Mesendoderm (in vitro differentiated cells): ENCODE measurements at regions not wholly inside any gene's neighbourhood (a gene's known extent, or its start where the extent isn't known, plus 50 kb on each side); places are given as distances from the start of the nearest gene placed in this dataset.

Experiments used
- DNase-seq: peaks from one replicate; pipeline ENCODE4 v3.0.0; 2013
- H2AK5ac ChIP-seq: 2 replicates; pipeline ENCODE4 v1.6.1; 2013; ENCODE audit warnings: low read length, inconsistent platforms
- H2BK120ac ChIP-seq: 2 replicates; pipeline ENCODE4 v1.6.1; 2013; ENCODE audit warnings: low read depth, mild to moderate bottlenecking, low read length, moderate library complexity, mixed read lengths
- H2BK15ac ChIP-seq: replicated peaks from 2 replicates; pipeline ENCODE4 v1.6.1; 2013; ENCODE audit warnings: low read depth, mild to moderate bottlenecking, moderate library complexity
- H2BK5ac ChIP-seq: 2 replicates; pipeline ENCODE4 v1.6.1; 2013; ENCODE audit warnings: low read length, inconsistent platforms
- H3K18ac ChIP-seq: 2 replicates; pipeline ENCODE4 v1.6.1; 2013; ENCODE audit warnings: mild to moderate bottlenecking, low read length, mixed read lengths
- H3K23ac ChIP-seq: one replicate; pipeline ENCODE4 v1.6.1; 2013; ENCODE audit warnings: low read length
- H3K27ac ChIP-seq: 2 replicates; pipeline ENCODE4 v1.5.1; 2013; ENCODE audit warnings: low read depth, mild to moderate bottlenecking, inconsistent platforms, low read length, moderate library complexity
- H3K27me3 ChIP-seq: 2 replicates; pipeline ENCODE4 v1.6.1; 2013; ENCODE audit warnings: low read length, control low read depth, mild to moderate bottlenecking, inconsistent platforms; ENCODE audit not compliant: insufficient read depth, poor library complexity
- H3K36me3 ChIP-seq: 2 replicates; pipeline ENCODE4 v1.6.1; 2013; ENCODE audit warnings: low read length, inconsistent platforms; ENCODE audit not compliant: control insufficient read depth, insufficient read depth
- H3K4ac ChIP-seq: one replicate; pipeline ENCODE4 v1.6.1; 2013; ENCODE audit warnings: low read depth, mild to moderate bottlenecking, low read length, moderate library complexity
- H3K4me1 ChIP-seq: 2 replicates; pipeline ENCODE4 v1.6.1; 2013; ENCODE audit warnings: low read depth, low read length, inconsistent platforms; ENCODE audit not compliant: control insufficient read depth
- H3K4me2 ChIP-seq: 2 replicates; pipeline ENCODE4 v1.6.1; 2013; ENCODE audit warnings: low read length
- H3K4me3 ChIP-seq: 2 replicates; pipeline ENCODE4 v1.5.1; 2013; ENCODE audit warnings: mild to moderate bottlenecking, low read length
- H3K56ac ChIP-seq: one replicate; pipeline ENCODE4 v1.6.1; 2013; ENCODE audit warnings: low read length
- H3K79me1 ChIP-seq: 2 replicates; pipeline ENCODE4 v1.6.1; 2013; ENCODE audit warnings: low read length, inconsistent platforms
- H3K79me2 ChIP-seq: 2 replicates; pipeline ENCODE4 v1.6.1; 2013; ENCODE audit warnings: mild to moderate bottlenecking, low read length; ENCODE audit not compliant: control insufficient read depth, insufficient read depth
- H3K9ac ChIP-seq: 2 replicates; pipeline ENCODE4 v1.6.1; 2013; ENCODE audit warnings: low read length, inconsistent platforms
- H4K5ac ChIP-seq: one replicate; pipeline ENCODE4 v1.6.1; 2013; ENCODE audit warnings: low read length
- H4K8ac ChIP-seq: one replicate; pipeline ENCODE4 v1.6.1; 2013; ENCODE audit warnings: low read depth, mild to moderate bottlenecking, control low read depth, low read length, moderate library complexity
- WGBS: extraction: QIAGEN DNeasy Blood & Tissue Kit; methylation state at CpG from one replicate; pipeline ENCODE4 v1.1.7; 2013; ENCODE audit warnings: low lambda C conversion rate, missing lambda C conversion rate; ENCODE audit not compliant: insufficient coverage; ENCODE audit errors: extremely low coverage; 5-methylcytosine and 5-hydroxymethylcytosine counted together

DNA sequence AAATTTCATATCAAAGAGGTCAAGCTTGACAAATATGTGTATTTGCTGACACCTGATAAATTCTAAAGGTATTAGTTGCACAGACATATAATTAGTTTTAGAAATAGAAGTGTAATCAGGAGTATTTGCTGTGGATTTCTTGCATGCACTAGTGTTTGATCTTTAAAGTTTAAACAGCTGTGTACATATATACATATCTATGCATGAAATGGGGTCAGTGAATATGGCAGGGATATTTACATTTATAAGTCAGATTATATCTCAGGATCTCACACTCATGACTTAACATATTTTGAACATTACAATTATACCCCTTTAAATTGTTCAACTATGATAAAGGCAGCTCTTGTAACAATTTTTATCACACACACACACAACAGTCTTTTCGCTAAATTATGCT, 547.4 kb upstream of the ACTRT1 start:
- no peaks in the 10 kb centered on the region for H3K36me3 ChIP-seq
- no peak overlapping the region for H3K4me3 ChIP-seq
- no peaks in the 10 kb centered on the region for H3K79me1 ChIP-seq
- no peak overlapping the region for H3K56ac ChIP-seq
- H3K18ac ChIP-seq: no peak overlapping the region
- no peak overlapping the region for H3K27ac ChIP-seq
- H2BK5ac ChIP-seq: no peak overlapping the region
- no peak overlapping the region for H2AK5ac ChIP-seq
- H2BK15ac ChIP-seq: no peak overlapping the region
- H3K9ac ChIP-seq: no peak overlapping the region
- H3K23ac ChIP-seq: no peak overlapping the region
- no peaks in the 10 kb centered on the region for H3K4me1 ChIP-seq
- WGBS: no CpG with 5 or more reads among the region's 1 CpG
- H2BK120ac ChIP-seq: no peak overlapping the region
- H3K4me2 ChIP-seq: no peak overlapping the region
- DNase-seq: no peak
- no peaks in the 10 kb centered on the region for H3K79me2 ChIP-seq
- no peak overlapping the region for H3K4ac ChIP-seq
- no peak overlapping the region for H4K5ac ChIP-seq
- no peaks in the 10 kb centered on the region for H3K27me3 ChIP-seq
- no peak overlapping the region for H4K8ac ChIP-seq

DNA sequence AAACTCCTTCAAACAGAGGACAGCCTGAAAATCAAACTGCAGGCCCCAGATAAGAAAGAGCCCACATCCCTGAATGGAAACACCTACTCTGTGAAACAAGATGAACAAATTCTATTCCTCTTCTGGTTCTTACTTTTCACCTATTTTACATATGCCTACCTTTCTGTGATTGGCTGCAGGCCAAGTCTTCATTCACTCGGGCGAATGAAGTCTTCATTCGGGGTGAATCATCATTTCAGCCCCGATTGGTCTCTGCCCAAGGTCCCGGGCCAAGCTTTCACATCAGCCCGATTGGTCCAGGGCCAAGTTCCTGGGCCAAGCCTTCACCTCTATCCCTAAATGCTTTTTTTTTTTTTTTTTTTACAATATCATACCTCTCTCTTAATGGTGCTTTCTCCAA, 529.8 kb upstream of the ACTRT1 start:
- Histone ChIP-seq H4K8ac (no peak overlapping the region), H3K79me1 (no peaks in the 10 kb centered on the region), H3K23ac (no peak overlapping the region), H2AK5ac (no peak overlapping the region), H2BK5ac (no peak overlapping the region), H3K27ac (no peak overlapping the region), H3K18ac (no peak overlapping the region), H2BK120ac (no peak overlapping the region), H3K4me3 (no peak overlapping the region), H2BK15ac (no peak overlapping the region), H3K79me2 (no peaks in the 10 kb centered on the region), H3K27me3 (no peaks in the 10 kb centered on the region), H3K4me2 (no peak overlapping the region), H3K9ac (no peak overlapping the region), H3K4me1 (no peaks in the 10 kb centered on the region), H3K36me3 (no peaks in the 10 kb centered on the region), H3K56ac (no peak overlapping the region), H3K4ac (no peak overlapping the region), H4K5ac (no peak overlapping the region)
- no peak for DNase-seq
- no CpG with 5 or more reads among the region's 6 CpGs for WGBS

DNA sequence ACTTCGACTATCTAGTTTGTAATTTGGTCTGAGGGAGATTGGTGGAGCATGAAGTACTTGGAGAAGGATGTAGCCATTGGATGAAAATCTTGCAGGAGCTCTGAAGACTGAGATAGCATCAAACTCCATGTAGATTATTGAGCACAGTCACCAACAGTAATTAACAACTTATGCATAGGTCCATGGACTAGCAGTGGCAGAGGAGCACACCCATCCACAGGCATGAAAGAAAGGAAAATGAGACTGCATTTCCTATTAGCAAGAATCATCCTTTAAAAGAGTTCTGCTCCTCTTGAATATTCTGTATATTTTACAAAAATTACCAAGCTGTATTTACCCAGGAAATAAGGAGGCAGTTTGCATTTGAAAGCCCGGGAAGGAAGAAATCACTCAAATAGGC, 529.4 kb upstream of the ACTRT1 start:
- no peak overlapping the region for H3K18ac ChIP-seq
- no peaks in the 10 kb centered on the region for H3K36me3 ChIP-seq
- no peak overlapping the region for H2BK120ac ChIP-seq
- H4K8ac ChIP-seq: no peak overlapping the region
- no peak overlapping the region for H2AK5ac ChIP-seq
- H3K23ac ChIP-seq: no peak overlapping the region
- H3K27me3 ChIP-seq: no peaks in the 10 kb centered on the region
- no peaks in the 10 kb centered on the region for H3K79me2 ChIP-seq
- H3K4me1 ChIP-seq: no peaks in the 10 kb centered on the region
- no peak overlapping the region for H2BK15ac ChIP-seq
- H3K4ac ChIP-seq: no peak overlapping the region
- no peak overlapping the region for H3K9ac ChIP-seq
- no peak for DNase-seq
- no peak overlapping the region for H3K4me3 ChIP-seq
- H3K56ac ChIP-seq: no peak overlapping the region
- no peak overlapping the region for H2BK5ac ChIP-seq
- no peak overlapping the region for H3K4me2 ChIP-seq
- no peak overlapping the region for H4K5ac ChIP-seq
- H3K27ac ChIP-seq: no peak overlapping the region
- no CpG with 5 or more reads among the region's 2 CpGs for WGBS
- H3K79me1 ChIP-seq: no peaks in the 10 kb centered on the region

GRCh38 chrX:128543114-128543513, 490.9 kb upstream of the ACTRT1 start:
- WGBS: no CpG with 5 or more reads among the region's 5 CpGs
- Histone ChIP-seq H2AK5ac (no peak overlapping the region), H4K5ac (no peak overlapping the region), H3K9ac (no peak overlapping the region), H3K36me3 (no peaks in the 10 kb centered on the region), H2BK5ac (no peak overlapping the region), H4K8ac (no peak overlapping the region), H3K79me1 (no peaks in the 10 kb centered on the region), H3K4me3 (no peak overlapping the region), H3K27ac (no peak overlapping the region), H3K4me2 (no peak overlapping the region), H3K18ac (no peak overlapping the region), H3K4me1 (no peaks in the 10 kb centered on the region), H3K27me3 (no peaks in the 10 kb centered on the region), H3K23ac (no peak overlapping the region), H2BK120ac (no peak overlapping the region), H3K79me2 (no peaks in the 10 kb centered on the region), H3K56ac (no peak overlapping the region), H2BK15ac (no peak overlapping the region), H3K4ac (no peak overlapping the region)
- DNase-seq: no peak

GRCh38 chrX:128518508-128518907, 466.3 kb upstream of the ACTRT1 start:
- Histone ChIP-seq H2BK15ac (no peak overlapping the region), H2BK120ac (no peak overlapping the region), H3K79me2 (no peaks in the 10 kb centered on the region), H3K9ac (no peak overlapping the region), H3K36me3 (no peaks in the 10 kb centered on the region), H3K4ac (no peak overlapping the region), H4K5ac (no peak overlapping the region), H3K4me1 (no peaks in the 10 kb centered on the region), H2BK5ac (no peak overlapping the region), H3K18ac (no peak overlapping the region), H3K27me3 (no peaks in the 10 kb centered on the region), H4K8ac (no peak overlapping the region), H3K79me1 (no peaks in the 10 kb centered on the region), H3K56ac (no peak overlapping the region), H3K27ac (no peak overlapping the region), H3K23ac (no peak overlapping the region), H3K4me2 (no peak overlapping the region), H2AK5ac (no peak overlapping the region), H3K4me3 (no peak overlapping the region)
- peak; percentile 54 for DNase-seq
- WGBS: no CpG with 5 or more reads among the region's 3 CpGs

DNA sequence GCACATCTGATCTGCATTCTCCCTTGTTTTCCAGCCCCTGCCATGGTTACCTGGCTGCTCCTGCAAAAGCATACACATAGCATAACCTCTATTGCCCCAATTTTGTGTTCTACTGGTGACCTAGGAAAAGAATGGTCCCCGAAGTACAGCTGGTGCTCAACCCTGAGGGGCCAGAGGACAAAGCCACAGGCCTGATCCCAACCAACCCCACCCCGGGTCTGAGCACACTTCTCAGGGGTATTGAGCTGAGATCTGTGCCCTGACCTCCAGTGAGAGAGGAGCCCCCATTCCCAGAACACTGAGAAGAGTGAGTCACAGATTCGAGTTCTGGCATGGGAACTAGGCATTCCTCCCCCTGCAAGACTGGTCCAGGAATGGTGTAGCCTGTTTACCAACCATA, 465.5 kb upstream of the ACTRT1 start:
- no peak overlapping the region for H2BK120ac ChIP-seq
- H3K23ac ChIP-seq: no peak overlapping the region
- no peak overlapping the region for H3K9ac ChIP-seq
- no CpG with 5 or more reads among the region's 3 CpGs for WGBS
- H2BK15ac ChIP-seq: no peak overlapping the region
- no peak overlapping the region for H3K27ac ChIP-seq
- H3K36me3 ChIP-seq: no peaks in the 10 kb centered on the region
- H3K27me3 ChIP-seq: no peaks in the 10 kb centered on the region
- no peaks in the 10 kb centered on the region for H3K79me1 ChIP-seq
- H3K4me2 ChIP-seq: no peak overlapping the region
- no peaks in the 10 kb centered on the region for H3K4me1 ChIP-seq
- no peak overlapping the region for H3K4ac ChIP-seq
- no peak overlapping the region for H4K5ac ChIP-seq
- H3K79me2 ChIP-seq: no peaks in the 10 kb centered on the region
- H3K18ac ChIP-seq: no peak overlapping the region
- no peak overlapping the region for H3K4me3 ChIP-seq
- no peak overlapping the region for H2BK5ac ChIP-seq
- no peak overlapping the region for H4K8ac ChIP-seq
- no peak for DNase-seq
- H2AK5ac ChIP-seq: no peak overlapping the region
- no peak overlapping the region for H3K56ac ChIP-seq
